A549 (cell line): ENCODE measurements at regions not wholly inside any gene's neighbourhood (a gene's known extent, or its start where the extent isn't known, plus 50 kb on each side); places are given as distances from the start of the nearest gene placed in this dataset.
A peak's percentile ranks its signal among the peaks of the same experiment; 100 is the strongest.

ENCODE experiments used
- CHD4 ChIP-seq: fragments of 200-600 bp; sonication (generic); IDR thresholded peaks from 2 replicates; pipeline ENCODE4 v1.6.1; 2016; ENCODE audit warnings: antibody characterized with exemption, mild to moderate bottlenecking, borderline replicate concordance
- CTCF ChIP-seq: fragments of >200 bp; sonication (Bioruptor Twin); formaldehyde crosslinking; IDR thresholded peaks from 3 replicates; pipeline ENCODE4 v1.5.1; 2016
- ELK1 ChIP-seq: fragments of 150-350 bp; IDR thresholded peaks from 2 replicates; pipeline ENCODE4 v1.6.1; 2014; ENCODE audit warnings: low read depth, mild to moderate bottlenecking, low read length
- ESRRA ChIP-seq: fragments of 150-350 bp; IDR thresholded peaks from 2 replicates; pipeline ENCODE4 v1.6.1; 2014; ENCODE audit warnings: mild to moderate bottlenecking, low read length, borderline replicate concordance
- HDAC2 ChIP-seq: fragments of 200-600 bp; sonication (generic); IDR thresholded peaks from 2 replicates; pipeline ENCODE4 v1.6.1; 2016
- HOXB13 ChIP-seq: fragments of 250-450 bp; sonication (Bioruptor Pico); IDR thresholded peaks from 2 replicates; pipeline ENCODE4 v1.5.0; 2020; ENCODE audit warnings: low read depth, mild to moderate bottlenecking, moderate library complexity
- KDM5A ChIP-seq: fragments of 200-600 bp; sonication (generic); IDR thresholded peaks from 2 replicates; pipeline ENCODE4 v1.6.1; 2016; ENCODE audit warnings: antibody characterized with exemption, mild to moderate bottlenecking
- MAX ChIP-seq: IDR thresholded peaks from 2 replicates; pipeline ENCODE4 v1.6.1; 2012
- NR3C1 ChIP-seq: fragments of >200 bp; sonication (Bioruptor Twin); formaldehyde crosslinking; IDR thresholded peaks from 3 replicates; pipeline ENCODE4 v1.6.1; 2017
- PHF8 ChIP-seq: fragments of 200-600 bp; sonication (generic); IDR thresholded peaks from 2 replicates; pipeline ENCODE4 v1.6.1; 2016; ENCODE audit warnings: low read depth, mild to moderate bottlenecking, antibody characterized with exemption, moderate library complexity, borderline replicate concordance
- RAD21 ChIP-seq, 2 experiments: fragments of >200 bp in 1 of 2; sonication (Bioruptor Twin) in 1 of 2; formaldehyde crosslinking in 1 of 2; IDR thresholded peaks in 1 of 2; conservative IDR thresholded peaks in 1 of 2; 2 replicates in 1 of 2; 3 replicates in 1 of 2; pipeline ENCODE4 v1.6.1; 2012 to 2018; ENCODE audit warnings: inconsistent platforms in 1 of 2
- RNF2 ChIP-seq: fragments of 200-600 bp; sonication (generic); IDR thresholded peaks from 2 replicates; pipeline ENCODE4 v1.6.1; 2016; ENCODE audit warnings: low read depth, mild to moderate bottlenecking, antibody characterized with exemption, moderate library complexity, borderline replicate concordance
- SMC3 ChIP-seq: fragments of >200 bp; sonication (Bioruptor Twin); formaldehyde crosslinking; IDR thresholded peaks from 3 replicates; pipeline ENCODE4 v1.6.1; 2018; ENCODE audit warnings: inconsistent platforms
- SREBF2 ChIP-seq: fragments of 450-650 bp; IDR thresholded peaks from 2 replicates; pipeline ENCODE4 v1.6.1; 2014; ENCODE audit warnings: mild to moderate bottlenecking, moderate library complexity
- TP53 ChIP-seq: fragments of 250-450 bp; sonication (Bioruptor Pico); IDR thresholded peaks from 2 replicates; pipeline ENCODE4 v1.5.0; 2021; ENCODE audit warnings: mild to moderate bottlenecking, moderate library complexity
- USF2 ChIP-seq: fragments of 450-650 bp; IDR thresholded peaks from 2 replicates; pipeline ENCODE4 v1.6.1; 2014; ENCODE audit warnings: antibody characterized with exemption
- ZFP36 ChIP-seq: fragments of 450-650 bp; IDR thresholded peaks from 2 replicates; pipeline ENCODE4 v1.6.1; 2014; ENCODE audit warnings: borderline replicate concordance; ENCODE audit not compliant: partially characterized antibody
- ZNF302 ChIP-seq: fragments of 250-450 bp; sonication (Bioruptor Pico); IDR thresholded peaks from 2 replicates; pipeline ENCODE4 v1.9.0; 2021; ENCODE audit warnings: inconsistent platforms, mild to moderate bottlenecking, moderate library complexity
- small RNA-seq, 6 experiments: library from RNA; depleted of rRNA; stranded (forward); fragments of <200 nt; gene quantifications; one replicate each; pipeline ENCODE3, GENCODE V24; 2012
- TF ChIP-seq, protein P1 (sequence below): fragments of 200-600 bp; sonication (generic); IDR thresholded peaks from 2 replicates; pipeline ENCODE4 v1.6.1; 2016; ENCODE audit warnings: antibody characterized with exemption, mild to moderate bottlenecking, moderate library complexity

DNA sequence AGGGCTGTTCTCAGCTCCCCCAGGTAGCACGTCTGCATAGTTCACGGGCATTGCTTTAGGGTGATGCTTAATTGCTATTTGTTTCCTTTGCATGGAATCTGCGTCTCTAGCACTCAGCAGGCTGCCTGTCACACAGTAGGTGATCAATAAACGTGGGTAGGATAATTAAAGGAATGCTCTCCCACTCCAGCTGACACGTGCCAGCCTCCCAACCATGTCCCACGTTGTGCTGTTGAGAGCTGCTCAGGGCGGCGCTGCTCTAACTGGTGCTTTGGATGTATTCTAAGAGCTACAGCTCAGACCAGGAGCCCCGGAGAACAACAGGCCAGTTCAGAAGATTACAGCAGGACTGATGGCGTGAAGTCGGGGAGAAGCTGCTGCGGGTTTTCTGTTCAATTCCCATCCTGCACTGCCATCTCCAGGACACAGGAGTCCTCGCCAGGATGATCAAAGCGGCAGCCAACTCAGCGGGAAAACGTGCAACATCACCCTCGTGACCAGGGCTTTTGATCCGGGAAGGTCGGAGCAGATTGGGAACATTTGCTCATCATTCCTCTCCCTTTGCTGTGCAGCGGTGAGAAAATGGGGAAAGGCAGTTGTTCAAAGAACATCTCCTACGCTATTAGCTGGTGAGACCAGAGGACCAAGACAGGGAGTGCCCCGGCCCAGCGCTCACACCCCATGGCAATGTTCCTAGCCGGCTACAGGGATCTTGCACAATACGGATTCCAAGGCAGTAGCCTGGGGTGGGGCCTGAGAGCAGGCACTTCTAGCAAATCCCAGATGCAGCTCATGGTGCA lies 50.5 kb upstream of the FOXK1 start (continued):
- TF ChIP-seq PHF8 (no peak), ESRRA (no peak), RNF2 (no peak), NR3C1 (no peak), TP53 (CRISPR knock-in tag) (no peak), CTCF (peak; percentile 86), CHD4 (no peak), SMC3 (peak; percentile 85), SREBF2 (no peak), ZFP36 (no peak), HOXB13 (0 out of 2 replicates have a peak, but pooled peaks have one; percentile 18), MAX (peak; percentile 95), KDM5A (no peak), USF2 (peak; percentile 80), ZNF302 (CRISPR knock-in tag) (no peak), HDAC2 (no peak), ELK1 (no peak), RAD21 (conservative IDR thresholded peaks at IDR 0.05 in 1 of 2, IDR thresholded peaks at IDR 0.05 in 1 of 2) (peak; percentile 96)
- TF ChIP-seq, protein P1, sequence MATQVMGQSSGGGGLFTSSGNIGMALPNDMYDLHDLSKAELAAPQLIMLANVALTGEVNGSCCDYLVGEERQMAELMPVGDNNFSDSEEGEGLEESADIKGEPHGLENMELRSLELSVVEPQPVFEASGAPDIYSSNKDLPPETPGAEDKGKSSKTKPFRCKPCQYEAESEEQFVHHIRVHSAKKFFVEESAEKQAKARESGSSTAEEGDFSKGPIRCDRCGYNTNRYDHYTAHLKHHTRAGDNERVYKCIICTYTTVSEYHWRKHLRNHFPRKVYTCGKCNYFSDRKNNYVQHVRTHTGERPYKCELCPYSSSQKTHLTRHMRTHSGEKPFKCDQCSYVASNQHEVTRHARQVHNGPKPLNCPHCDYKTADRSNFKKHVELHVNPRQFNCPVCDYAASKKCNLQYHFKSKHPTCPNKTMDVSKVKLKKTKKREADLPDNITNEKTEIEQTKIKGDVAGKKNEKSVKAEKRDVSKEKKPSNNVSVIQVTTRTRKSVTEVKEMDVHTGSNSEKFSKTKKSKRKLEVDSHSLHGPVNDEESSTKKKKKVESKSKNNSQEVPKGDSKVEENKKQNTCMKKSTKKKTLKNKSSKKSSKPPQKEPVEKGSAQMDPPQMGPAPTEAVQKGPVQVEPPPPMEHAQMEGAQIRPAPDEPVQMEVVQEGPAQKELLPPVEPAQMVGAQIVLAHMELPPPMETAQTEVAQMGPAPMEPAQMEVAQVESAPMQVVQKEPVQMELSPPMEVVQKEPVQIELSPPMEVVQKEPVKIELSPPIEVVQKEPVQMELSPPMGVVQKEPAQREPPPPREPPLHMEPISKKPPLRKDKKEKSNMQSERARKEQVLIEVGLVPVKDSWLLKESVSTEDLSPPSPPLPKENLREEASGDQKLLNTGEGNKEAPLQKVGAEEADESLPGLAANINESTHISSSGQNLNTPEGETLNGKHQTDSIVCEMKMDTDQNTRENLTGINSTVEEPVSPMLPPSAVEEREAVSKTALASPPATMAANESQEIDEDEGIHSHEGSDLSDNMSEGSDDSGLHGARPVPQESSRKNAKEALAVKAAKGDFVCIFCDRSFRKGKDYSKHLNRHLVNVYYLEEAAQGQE = no peak

Small RNA genes lying in the stretch of these regions (small RNA-seq; reads per million reads assigned to genes)
- 0 reads per million in 6 experiments for gene CYP3A54P
